HG03108 (cell line): ENCODE measurements at regions not wholly inside any gene's neighbourhood (a gene's known extent, or its start where the extent isn't known, plus 50 kb on each side); places are given as distances from the start of the nearest gene placed in this dataset.
"Not testable (repeated sequence)": the region's sequence is repeated elsewhere in the genome, so short reads cannot be mapped to it uniquely, and the experiment has no call there.

ENCODE experiments used
- ATAC-seq: cut with Tn5 transposase; IDR thresholded peaks from one replicate; pipeline ENCODE4 v1.9.1; 2021; ENCODE audit warnings: moderate library complexity; ENCODE audit not compliant: unreplicated experiment

DNA sequence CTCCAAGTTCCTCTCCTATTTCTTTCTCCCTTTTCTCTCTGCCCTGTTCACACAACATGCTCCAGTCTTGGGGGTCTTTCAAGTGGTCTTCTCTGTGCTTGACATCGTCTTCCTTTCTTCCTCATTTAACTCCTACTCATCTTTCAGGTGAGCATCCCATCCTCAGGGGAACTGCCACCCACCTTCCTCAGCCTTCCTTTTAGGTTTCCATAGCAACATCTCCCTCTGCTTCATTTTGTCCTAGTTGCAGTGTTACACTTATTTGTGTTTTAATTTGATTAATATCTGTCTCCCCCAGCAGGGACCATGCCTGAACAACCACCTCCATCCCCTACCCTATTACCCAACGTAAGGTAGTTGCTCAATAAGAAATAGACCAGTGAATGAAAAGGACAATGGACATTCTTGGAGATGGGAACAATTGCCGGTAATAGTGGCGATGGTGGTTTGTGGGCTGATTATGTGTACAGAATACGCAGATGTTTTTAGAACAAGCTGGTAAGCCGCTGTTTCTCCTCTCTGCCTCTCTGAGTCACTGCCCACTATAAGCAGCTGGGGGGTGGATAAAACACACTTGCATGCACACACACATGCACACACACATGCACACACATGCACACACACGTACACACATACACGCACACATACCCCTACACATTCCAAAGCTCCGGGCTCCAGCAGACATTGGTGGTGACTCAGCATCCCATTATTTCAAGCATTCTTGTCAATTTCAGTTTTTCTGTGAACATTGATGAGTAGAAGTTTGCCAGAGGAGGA is 251.6 kb downstream of the GATA3 start:
- no peak for ATAC-seq

DNA sequence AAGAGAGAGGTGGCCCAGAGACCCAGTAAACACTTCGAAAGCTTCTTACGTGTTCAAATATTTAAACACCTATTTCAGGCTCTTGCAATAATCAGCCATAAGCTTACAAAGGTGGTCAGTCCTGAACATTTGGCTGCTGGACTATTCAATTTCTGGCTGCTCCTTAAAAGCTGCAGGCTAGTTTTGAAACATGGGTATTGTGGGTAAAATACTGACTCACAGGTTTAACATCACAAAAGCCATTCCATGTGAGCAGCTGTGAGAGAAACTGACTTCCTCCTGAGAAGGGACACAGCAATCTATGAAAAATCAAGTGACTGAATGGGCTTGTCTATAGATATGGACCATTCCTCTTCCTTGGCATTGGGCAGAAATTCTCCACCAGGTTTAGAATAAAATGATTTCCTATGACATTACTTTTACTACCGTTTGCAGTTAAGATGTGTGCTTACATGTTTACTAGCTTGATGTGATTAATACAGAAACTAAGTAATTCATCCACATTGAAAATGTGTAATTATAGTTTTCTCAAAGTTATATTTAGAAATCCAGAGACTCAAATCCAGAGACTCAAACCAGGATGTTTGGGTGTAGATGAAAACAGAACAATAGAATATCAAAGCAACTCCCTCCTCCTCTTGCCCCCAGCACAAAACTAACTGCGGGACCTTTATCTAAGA is 252.3 kb downstream of the GATA3 start:
- no peak for ATAC-seq

DNA sequence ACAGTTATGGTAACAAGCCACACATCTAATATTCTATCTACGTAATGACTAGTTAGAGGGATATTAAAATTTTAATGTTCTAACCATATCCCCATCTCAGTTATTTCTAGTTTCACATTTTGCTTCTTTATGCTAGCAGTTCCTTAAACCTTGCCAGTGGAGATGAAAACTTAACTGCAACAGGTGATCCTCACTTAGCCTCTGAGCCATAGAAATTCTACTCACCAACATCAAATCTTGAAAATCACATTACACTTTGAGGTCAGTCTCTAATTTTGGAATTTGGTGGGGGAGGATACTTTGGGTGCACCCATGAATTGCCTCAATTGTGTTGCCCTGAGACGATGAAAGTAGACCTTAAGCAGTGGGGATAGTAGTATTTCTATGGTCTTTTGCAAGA is 256.4 kb downstream of the GATA3 start:
- no peak for ATAC-seq

DNA sequence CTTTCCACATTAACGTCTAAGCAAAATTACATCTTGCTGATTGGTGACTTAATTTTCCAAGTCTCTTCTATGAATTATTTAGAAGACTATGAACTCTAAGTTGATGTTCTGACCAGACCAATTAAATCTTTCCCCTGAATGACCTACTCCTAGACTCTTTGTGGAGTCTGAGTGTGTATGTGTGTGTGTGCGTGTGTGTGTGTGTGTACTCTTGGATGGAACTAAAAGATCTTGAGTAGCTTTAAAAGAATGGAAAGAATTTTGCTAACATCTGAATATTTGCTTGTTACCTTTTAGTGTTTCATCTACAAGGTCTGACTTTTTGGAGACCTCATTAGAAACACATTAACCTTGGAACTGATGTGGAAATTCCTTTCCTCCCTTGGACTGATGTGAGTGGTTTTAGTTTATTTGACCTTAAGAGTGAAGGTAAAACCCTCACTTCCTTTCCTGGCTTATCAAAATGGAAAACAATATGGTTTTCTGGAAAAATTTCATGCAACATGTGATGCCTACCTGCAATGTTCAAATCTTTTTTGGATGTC is 257.1 kb downstream of the GATA3 start:
- ATAC-seq: no peak

DNA sequence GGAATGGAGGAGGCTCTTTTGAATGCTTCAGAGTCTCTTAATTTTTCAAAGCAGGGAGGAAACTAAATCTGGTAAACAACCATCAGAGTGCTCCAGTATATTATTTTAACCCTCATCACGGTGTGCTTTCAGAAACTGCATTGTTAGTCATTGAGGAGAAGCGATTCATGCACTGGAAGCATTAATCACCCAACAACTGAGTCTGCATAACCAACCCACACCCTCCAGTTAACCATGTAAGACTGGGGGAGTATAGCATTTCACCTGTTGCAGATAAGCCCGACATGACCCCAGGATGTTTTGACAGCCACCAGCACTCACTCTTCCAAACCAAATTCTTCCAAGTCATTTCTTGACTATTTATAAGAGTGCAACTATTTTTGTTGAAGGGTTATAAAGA is 257.6 kb downstream of the GATA3 start:
- no peak for ATAC-seq

DNA sequence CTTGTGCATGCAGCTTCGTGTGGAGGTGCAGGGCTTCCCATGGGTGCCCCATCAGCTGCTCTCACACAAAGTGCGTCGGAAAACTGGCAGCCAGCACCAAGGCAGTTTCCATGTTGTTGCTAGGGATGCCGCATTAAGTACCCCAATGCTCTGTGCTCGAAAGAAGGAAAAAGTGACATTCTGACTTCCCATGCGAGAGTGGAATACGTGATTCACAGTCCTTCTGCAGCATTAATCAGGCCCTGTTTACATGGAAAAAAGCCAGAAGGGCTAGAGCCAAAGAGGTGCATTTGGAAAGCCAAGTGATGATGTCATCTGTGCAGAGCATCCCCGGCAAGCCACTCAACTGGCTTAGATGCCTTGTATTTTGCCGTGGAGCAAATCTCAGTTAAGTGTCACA is 258.3 kb downstream of the GATA3 start:
- ATAC-seq: no peak

DNA sequence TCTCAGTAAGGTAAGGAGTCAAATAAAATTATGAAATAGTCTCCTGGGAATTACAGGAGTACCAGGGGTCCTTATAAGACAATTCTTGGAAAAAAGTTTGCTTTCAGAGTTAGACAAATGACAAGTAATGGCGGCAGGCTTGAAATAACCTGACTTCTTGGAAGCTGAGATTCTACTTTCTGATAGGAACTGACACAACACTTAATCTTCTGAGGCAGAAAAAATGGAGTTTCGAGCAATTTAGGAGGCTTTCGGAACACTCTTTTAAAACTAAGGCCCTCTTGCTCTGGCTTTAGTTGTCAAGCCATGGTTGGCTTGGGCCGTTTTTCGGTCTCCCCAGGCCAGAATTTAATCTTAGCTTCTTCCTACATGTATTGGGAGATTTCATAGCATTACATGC is 260.0 kb downstream of the GATA3 start:
- no peak for ATAC-seq

DNA sequence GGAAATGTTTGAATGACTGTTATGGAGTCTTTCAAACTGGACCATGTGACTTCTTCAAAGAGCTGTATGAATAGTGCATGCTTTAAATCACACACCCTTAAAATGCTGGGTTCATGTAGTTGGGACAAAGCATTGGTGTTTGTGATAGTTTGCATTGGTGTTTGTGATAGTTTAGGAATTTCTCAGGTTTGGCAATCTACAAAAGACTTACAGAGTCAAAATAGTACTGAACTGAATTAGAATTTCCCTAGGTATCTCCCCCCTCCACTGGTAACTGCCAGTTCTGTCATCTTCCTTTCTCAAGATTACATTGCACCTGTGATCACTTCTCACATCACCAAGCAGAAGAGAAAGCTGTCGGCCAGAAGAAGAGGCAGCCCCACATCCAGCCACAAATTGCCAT is 261.1 kb downstream of the GATA3 start:
- ATAC-seq: no peak

DNA sequence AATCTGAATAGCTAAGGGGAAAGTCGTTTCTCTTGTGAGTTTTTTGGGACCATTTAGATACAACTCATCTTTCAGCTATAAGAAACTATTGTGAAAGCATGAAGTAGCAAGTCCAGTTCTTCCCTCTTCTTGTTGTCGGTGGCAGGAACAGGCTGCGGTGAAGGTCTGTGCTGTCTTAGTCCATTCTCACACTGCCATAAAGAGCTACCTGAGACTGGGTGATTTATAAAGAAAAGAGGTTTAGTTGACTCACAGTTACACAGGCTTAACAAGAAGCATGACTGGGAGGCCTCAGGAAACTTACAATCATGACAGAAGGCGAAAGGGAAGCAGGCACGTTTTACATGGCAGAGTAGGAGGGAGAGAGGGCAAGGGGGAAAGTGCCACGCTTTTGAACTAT is 261.8 kb downstream of the GATA3 start:
- no peak for ATAC-seq

DNA sequence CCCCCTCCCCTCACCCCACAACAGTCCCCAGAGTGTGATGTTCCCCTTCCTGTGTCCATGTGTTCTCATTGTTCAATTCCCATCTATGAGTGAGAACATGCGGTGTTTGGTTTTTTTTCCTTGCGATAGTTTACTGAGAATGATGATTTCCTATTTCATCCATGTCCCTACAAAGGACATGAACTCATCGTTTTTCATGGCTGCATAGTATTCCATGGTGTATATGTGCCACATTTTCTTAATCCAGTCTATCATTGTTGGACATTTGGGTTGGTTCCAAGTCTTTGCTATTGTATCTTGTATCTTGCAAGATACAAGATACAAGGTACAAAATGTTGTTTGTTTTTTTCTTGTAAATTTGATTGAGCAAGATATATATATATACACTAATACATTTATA is 263.9 kb downstream of the GATA3 start:
- ATAC-seq: not testable (repeated sequence)

DNA sequence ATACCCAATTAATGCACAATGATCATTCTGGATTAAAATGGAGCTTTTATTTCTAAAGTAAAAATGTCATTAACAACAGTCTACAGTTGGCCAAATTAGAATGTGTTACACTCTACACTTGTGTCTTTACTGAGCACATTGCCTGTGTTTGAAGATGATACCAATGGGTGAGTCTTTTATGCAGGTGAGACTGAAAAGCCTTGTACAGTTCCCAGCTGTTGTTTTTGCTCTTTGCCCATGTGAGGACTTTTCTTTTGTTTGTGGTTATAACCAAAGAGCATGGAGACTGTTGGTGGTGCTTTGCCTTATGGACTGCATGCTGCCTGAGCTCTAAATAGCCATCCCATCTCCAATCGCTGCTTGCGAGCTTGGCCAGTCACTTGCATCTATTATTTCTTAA is 264.5 kb downstream of the GATA3 start:
- ATAC-seq: no peak

DNA sequence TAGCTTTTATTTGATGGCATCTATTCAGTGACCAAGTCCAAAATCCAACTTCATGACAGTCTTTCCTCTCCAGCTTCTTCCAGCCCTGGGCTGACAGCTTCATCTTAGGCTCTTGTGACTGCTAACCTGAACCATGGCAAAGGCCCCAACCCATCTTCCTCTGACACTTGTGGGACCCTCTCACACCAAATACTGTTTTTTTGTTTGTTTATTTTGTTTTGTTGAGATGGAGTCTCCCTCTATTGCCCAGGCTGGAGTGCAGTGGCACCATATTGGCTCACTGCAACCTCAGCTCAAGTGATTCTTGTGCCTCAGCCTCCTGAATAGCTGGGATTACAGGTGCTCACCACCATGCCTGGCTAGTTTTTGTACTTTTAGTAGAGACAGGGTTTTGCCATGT is 265.2 kb downstream of the GATA3 start:
- ATAC-seq: no peak

DNA sequence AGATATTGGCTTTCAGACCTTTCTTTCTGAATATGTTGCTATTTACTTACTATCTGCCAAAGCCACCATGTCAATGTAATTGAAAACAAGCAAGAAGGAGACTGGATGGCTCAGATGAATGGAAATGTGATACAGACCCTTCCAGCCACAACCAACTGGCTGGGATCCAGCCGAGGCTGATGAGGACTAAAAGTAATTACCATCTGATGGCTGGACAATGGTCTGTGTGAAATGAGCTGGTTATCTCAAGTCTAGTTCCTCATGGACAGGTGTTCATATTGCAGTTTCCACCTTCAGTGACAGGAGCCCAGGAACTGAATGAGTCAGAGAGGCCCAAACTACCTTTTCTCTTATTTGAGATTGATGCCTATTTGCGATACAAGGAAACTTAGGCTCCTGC is 267.5 kb downstream of the GATA3 start:
- no peak for ATAC-seq

DNA sequence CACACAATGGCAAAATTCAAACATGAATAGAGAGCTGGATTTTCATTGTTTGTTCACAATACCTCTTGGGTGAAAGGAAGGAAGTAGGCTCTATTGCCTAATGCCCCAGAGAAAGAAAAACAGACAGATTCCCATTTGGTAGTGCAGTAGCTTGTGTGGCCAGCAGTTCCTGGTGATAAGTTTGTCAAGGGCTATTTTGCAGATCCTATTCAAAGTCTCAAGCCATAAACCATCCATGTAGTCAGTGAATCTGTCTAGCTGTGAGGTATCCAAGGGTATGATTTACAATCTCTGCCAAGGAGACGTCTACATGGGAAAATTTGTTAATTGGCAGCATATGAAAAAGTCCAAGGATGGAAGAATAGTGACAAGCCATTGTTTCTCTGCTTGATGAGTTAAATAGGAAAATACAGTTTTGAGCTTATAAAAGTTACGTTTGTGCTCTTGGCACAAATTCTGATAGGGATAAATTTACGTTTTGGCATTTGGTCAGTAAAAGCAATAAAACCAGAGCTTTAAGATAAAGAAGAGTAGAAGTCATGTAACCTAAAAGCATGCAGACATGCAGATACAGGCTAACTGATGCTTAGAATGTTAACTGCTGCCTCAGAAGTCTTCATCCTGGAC is 269.1 kb downstream of the GATA3 start:
- ATAC-seq: no peak

DNA sequence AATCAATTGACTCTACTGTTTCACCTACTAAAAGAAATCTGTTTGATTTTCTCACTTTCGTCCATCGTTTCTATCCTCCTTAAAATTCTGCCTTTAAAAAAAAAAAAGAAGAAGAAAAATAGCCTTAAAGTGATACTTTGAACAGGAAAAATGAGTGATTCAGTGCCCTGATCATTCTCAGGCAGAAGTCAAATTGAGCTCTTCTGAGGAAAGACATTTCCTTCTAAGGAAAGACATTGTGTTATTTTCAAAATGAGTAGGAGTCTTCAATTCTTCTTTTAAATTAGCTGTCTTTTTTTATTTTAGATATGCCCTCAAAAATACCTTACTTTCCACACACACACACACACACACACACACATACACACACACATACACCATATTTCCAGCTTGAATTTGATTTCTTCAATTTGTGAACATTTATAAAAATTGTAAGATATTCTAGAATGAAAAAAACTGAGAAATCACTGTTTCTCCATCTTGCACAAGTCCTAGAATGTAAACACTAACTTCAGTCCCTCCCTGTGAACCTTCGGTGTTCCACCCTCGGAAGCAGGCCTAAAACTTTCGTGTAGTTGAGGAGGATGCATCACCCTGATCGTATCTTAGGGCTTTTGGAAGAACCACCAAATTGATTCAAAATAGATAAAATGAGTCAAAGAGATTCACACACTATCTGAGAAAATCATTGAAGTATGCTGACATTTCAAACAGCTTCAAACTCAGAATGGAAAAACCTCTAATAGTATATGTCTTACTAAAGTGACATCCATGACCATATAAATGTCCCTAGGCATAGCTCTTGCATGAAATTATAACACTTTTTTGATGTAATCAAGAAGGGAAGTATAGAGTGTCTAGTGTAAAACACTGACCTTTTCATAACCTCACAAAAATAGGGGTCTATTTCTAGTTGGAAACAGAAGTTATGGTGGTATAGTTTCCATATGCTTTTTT is 270.8 kb downstream of the GATA3 start:
- no peak for ATAC-seq

DNA sequence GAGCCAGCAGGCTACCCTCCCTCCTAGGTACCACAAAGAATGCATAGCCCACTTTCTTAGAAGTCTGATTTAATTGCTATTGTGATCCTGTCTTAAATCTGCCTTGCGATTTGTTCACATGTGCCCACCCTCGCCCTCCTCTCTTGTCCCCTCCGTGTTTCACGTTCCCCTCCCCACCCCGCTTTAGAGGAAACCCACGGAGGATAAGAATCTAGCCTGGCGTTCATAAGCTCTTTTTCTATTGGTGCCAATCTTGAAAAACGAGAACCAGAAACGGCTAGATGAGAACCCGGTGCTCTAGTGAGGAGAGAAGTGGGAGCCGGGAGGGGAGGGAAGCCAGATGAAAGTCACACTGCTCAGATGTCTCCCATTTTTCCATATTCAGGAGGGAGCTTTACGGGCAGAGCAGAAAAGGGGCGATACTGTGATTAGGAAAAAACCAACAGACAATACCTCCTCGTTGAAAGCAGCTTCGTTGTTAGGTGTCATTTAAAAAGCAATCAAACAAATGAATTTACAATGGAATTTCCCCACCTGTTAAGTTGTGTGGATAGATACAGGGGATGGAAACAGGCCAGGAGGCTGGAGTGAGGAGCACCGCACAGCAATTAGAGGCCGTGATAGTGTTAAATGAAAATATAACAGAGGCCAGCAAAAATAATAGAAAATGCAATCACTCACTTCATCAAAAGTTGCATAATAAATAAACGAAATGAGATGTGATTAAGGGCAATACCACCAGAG is 272.1 kb downstream of the GATA3 start:
- no peak for ATAC-seq

DNA sequence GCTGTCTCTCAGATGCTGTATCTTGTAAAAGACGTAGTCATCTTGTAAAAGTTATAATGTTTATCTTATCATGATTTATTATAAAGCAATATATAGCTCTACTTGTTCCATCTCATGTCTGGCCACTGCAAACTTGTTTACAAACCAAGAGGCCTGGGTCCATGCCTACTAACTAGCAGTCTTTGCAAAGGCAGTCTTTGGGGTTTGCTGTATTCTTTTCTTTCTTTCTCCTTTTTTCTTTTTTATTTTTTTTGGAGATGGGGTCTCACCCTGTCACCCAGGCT is 272.6 kb downstream of the GATA3 start:
- no peak for ATAC-seq

DNA sequence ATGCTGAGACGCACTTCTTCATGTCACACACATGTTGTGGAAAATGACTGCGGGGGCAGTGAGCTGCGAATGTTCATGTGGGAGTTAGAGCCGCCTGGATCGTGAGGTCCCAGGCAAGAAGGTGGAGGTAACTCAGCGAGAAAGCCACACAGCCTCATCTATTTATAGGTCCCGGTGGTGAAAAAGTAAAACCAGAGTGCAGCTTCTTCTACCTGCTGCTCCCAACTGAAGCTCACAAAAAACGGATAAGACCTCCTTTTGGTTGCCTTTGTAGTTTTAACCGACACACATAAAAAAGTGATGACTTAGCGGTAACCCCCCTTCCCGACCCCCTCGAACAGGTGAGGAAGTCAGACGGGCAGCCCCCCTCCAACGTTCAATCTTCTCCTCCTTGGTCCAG is 276.9 kb downstream of the GATA3 start:
- no peak for ATAC-seq

DNA sequence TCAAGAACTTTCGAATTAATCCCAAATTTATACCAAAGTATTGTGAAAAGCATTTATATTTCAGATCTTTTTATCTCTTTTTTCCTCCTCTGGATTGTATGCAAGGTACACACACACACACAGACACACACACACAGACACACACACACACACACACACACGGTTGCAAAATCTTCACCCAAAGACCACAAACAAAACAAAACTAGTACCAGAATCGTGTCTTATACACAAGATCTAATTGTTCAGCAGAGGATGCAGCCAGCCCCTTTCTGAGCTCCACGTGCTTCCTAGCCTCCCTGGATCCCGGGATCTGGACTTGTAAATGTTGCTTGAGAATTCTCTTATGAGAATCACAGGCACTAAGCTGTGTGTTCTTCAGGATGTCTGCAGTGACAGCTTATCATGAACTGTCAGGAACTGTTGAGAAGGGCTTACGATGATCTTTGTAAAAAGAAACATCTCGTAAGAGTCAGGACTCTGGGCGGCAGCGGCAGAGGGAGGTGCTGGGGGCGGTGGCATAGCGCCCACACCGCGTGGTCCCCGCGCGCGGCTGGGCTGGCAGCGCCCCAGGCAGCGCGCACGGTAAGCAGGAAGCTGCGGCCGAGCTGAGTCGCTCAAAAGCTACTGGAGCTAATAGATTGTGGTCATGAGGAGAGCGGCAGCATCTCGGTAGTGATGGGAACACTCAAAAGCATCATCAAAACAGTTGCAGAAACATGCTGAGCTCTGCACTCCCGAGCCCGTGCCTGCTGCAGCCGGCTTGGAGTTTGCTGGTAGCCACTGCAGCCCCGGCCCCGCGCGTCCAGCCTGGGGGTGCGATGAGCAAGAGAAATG is 277.6 kb downstream of the GATA3 start:
- ATAC-seq: peak; percentile 92

DNA sequence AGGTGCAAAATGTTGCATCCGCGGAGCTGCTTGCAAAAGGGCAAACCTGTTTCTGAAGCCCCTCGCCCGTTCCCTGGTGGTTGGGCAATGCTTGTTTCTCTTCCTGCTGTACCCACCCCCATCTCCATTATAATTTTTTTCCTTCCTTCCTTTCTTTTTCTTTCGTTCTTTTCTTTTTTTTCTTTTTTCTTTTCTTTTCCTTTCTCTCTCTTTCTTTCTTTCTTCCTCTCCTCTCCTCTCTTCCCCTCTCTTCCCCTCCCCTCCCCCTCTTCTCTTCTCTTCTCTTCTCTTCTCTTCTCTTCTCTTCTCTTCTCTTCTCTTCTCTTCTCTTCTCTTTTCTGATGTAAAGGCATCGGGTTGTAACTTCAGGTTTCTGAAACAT is 278.2 kb downstream of the GATA3 start:
- no peak for ATAC-seq
